Stimulated activated naive CD8-positive, alpha-beta T cell treated with anti-CD3 and anti-CD28 coated beads, Interleukin-15, Interleukin-2, amounts not matched to agents 100 U/mL and 50 U/mL, for 24 hours (primary cell): ENCODE measurements at regions not wholly inside any gene's neighbourhood (a gene's known extent, or its start where the extent isn't known, plus 50 kb on each side); places are given as distances from the start of the nearest gene placed in this dataset.
"Not testable (repeated sequence)": the region's sequence is repeated elsewhere in the genome, so short reads cannot be mapped to it uniquely, and the experiment has no call there.

Source experiments
- ATAC-seq: fragments of 150-1000 bp; cut with Tn5 transposase; one replicate; pipeline ENCODE4 v1.10.0; 2021
- DNase-seq: peaks from one replicate; pipeline ENCODE4 v3.0.0; 2021

DNA sequence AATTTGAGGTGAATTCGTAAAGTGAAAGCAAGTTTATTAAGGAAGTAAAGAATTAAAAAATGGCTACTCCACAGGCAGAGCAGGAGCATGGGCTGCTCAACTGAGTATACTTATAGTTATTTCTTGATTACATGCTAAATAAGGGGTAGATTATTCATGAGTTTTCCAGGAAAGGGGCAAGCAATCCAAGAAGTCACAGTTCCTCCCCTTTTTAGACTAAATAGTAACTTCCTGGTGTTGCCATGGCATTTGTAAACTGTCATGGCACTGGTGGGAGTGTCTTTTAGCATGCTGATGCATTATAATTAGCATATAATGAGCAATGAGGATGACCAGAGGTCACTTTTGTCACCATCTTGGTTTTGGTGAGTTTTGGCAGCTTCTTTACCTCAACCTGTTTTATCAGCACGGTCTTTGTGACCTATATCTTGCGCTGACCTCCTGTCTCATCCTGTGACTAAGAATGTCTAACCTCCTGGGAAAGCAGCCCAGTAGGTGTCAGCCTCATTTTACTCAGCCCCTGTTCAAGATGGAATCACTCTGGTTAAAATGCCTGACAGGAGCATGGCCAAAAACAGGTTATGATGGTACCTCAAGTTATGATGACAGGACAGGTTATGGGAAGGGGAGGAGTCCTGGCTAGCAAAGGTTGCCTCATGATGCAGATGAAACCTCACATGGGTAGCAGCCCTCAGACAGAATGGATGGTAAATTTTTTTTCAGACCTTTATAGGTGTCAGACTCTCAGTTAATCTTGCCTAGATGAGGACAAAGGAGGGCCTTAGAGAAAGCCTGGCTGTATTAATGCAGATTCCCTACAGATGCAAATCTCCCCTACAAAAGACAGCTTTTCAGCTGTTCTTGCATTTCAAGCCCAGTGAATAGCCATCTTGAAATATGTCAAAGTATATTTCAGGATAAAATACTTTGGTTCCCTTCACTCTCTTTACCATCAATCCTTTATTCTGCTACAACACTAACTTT, 49.7 kb downstream of the SIPA1L2 start:
- DNase-seq (no peak), ATAC-seq (peak; percentile 75)

DNA sequence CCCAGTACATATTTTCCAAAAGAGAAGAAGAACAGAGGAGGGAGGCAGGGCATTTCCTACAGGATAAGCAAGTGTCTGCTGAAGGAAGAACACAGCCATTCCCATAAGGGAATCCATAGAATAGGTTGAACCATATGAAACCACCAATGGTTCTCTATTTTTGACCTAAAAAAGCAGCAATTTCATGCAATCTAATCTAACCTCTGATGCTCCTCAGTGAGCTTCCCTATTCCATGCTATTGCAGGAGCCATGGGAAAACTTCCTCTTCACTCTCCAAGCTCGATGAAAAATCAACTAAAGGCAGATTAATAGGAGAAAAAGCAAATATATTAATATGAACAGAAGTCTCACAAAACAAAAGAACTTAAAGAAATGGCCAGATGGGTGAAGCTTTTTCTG, 50.5 kb downstream of the SIPA1L2 start:
- no peak for DNase-seq
- ATAC-seq, result no peak

DNA sequence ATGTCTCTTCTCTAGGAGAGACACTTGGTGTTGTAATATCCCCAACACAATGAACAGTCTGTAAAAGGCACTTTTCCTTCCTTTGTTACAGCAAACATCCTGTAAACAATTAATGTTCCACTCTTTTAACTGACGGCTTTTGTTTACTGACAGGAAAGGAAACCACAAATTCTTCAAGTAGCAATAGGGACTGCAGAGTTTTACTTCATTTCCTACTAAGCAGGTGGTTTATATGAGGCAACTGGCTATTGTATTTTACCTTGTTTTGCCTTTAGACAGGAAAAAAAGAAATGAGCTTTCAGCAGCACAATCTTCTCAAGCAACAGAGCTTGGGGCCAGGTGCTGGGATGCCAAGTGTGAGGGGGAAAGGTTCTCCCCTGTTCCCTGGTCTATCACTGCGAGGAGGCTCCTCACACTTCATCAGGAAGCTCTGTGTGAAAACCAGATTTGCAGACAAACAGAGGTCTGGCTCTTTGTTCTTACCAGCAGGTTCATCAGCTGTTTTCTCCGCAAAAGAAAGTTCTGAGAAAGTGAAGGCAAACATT, 51.2 kb downstream of the SIPA1L2 start:
- ATAC-seq (no peak), DNase-seq (no peak)

DNA sequence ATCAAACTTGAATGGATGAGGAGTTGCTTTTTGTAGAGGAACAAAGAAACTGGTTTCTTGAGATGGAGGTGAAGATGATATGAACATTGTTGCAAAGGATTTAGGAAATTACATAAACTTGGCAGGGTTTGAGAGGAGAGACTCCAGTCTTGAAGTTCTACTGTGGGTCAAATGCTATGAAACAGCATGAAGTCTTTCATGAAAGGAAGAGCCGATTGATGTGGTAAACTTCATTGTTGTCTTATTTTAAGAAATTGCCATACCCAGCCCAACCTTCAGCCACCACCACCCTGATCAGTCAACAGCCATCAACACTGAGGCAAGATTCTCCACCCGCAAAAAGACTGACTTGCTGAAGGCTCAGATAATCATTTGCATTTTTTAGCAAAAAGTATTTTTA, 52.2 kb downstream of the SIPA1L2 start:
- no peak for ATAC-seq
- DNase-seq, result no peak

DNA sequence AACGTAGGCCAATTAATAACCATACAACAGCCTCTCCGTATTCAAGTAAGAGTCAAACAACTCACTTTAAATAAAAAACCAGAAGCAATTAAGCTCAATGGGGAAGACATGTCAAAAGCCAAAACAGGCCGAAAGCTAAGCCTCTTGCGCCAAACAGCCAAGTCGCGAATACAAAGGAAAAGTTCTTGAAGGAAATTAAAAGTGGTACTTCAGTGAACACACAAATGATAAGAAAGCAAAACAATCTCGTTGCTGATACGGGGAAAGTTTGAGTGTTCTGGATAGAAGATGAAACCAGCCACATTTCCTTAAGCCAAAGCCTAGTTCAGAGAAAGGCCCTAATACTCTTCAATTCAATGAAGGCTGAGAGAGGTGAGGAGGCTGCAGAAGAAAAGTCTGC, 53.4 kb downstream of the SIPA1L2 start:
- no peak for ATAC-seq
- no peak for DNase-seq

DNA sequence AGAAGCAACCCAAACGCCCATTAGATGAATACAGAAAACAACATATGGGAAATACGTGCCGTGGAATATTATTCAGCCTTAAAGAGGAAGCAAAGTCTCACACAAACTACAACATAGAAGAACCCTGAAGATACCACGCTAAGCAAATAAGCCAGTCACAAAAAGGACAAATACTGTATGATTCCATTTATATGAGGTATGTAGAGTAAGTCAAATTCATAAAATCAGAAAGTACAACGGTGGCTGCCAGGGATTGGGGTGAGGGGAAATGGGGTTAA, 54.2 kb downstream of the SIPA1L2 start:
- no peak for ATAC-seq

DNA sequence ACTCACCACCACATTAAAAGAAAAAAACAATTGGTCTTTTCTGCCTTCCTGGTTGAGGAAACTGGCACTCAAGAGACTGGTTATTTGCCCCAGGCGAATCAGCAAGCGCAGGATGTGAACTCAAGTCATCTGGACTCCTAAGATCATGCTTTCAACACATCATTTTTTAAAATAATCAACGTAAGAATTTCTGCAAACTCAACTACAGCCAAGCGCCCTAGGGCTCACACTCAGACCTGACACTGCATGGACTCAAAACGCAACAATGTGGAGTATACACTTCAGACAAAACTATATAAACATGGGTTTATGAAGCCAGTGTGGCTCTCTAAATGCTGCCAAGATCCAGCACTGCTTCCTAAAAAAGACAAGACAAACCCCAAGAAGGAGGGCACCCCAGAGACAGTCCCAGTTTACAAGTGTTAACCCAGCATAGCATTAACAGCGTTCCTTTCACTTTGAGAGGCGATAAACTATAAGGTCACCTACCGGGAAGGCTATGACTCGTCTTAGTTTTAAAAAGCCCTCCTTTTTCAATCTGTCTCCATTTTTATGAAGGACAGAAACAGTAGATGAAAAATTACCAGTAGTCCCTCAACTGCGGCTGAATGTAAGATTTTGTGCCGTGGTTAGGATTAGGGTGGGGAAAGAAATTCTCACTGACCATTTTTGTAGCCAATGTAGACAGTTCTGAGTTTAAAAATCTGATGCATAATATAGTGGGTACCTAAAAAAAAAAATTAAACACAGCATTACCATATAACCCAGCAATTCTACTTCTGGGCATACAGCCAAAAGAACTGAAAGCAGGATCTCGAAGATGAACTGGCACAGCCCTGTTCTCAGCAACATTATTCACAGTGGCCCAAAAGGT, 54.8 kb downstream of the SIPA1L2 start:
- ATAC-seq, result no peak
- no peak for DNase-seq

More for the DNA sequence above, 54.2 kb downstream of the SIPA1L2 start:
- DNase-seq, result no peak

DNA sequence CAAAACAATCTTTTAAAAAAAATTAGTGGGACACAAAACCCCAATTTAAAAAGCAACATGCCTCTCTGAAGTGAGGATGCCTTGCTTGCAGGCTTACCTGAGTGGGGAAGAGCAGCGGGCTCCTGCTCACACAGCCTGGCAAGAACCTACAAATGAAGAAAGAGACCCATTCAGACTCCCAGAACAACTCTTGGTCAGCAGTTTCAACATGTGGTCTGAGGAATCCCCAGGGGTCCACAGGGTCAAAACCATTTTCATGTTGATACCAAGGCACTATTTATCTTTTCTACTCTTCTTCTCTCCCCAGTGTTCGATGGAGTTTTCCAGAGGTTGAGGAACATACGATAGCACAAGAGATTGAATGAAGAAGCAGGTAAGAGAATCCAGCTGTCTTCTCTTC, 55.9 kb downstream of the SIPA1L2 start:
- no peak for DNase-seq
- no peak for ATAC-seq

DNA sequence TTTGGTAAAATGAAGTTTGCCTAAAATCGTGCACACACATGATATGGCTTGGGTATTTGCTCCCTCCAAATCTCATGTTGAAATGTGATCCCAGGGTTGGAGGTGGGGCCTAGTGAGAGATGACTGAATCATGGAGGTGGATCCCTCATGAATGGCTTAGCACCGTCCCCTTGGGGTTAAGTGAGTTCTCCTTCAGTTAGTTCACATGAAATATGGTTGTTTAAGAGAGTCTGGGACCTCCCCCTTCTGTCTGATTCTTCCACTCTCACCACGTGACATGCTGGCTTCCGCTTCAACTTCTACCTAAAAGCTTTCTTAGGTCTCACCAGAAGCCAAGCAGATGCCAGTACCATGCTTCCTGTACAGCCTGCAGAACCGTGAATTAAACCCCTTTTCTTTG, 58.4 kb downstream of the SIPA1L2 start:
- DNase-seq (no peak), ATAC-seq (no peak)

DNA sequence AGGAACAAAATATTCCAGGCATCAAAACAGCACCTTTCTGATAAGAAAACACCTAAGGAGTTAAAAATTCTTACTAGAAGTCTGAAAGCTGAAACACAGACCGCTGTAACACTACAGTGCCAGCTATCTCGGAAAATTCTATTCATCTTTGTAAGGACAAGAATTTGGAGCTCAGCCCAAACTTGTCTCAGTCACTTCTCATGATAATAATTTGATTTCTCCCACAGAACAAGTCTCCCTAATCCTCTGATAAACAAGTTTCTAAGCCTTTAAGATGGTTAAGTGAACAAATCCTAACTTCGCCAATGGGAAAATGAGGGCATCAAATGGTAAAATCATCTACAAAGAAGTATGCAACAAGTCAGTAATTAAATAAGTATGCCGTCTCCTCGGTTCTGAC, 59.9 kb downstream of the SIPA1L2 start:
- DNase-seq, result no peak
- no peak for ATAC-seq

DNA sequence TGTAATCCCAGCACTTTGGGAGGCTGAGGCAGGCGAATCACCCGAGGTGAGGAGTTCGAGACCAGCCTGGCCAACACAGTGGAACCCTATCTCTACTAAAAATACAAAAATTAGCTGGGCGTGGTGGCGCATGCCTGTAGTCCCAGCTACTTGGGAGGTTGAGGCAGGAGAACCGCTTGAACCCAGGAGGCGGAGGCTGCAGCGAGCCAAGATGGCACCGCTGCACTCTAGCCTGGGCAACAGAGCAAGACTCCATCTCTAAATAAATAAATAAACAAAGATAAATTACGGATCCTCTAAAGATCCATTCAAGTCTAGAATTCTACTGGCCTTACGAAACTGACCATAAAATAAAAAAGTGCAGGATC, 60.4 kb downstream of the SIPA1L2 start:
- ATAC-seq, DNase-seq: not testable (repeated sequence)

DNA sequence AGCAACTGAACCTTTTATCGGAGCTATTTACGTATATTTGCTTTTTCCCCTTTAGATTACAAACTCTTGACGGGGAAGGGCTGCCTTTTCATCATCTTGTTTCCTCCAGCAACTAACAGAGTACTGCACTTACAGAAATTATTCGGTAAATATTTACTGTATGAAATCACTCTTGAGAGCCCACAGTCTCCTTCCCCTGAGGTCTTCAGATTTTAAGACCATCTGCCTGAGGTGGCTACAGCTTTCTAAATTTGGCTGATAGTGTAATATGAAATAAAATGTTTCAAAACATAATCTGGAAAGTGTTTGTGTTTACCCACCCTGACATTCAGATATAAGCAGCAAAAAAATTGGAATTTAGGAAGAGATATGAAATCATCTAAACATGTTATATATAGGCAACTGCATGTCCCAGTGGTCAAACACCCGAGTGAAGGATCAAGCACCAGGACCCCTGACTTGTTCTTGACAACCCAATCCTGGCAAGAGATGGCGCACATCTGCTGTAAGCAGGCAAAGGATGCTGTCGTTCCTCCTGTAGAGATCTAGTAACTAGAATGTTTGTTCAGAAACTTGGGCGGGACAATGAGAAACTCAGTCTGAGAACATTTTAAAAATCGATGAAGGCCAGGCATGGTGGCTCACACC, 60.9 kb downstream of the SIPA1L2 start:
- no peak for DNase-seq
- ATAC-seq, result no peak

DNA sequence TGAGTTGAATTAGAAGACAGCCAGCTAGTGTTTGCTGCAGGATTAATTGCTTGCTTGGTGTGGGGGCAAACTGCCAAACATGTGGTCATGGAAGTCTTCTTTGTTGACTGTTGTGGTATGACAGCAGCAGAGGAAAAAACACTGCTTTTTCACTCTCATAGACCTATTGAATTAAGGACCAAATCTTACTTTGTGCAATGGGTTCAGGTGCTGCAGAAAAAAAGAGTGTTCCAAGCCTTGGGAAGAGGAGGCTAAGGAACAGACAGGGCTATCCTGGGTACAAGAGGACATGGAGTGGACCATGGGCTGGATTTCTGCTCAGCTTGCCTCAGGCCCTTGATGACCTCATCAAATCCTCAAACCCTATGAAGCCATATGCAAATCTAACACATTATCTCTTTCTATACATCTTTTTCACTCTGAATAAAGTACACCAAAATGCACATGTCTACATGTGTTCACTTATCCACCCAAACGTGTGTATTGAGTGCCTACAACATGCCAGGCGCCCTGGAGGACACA, 61.5 kb downstream of the SIPA1L2 start:
- no peak for ATAC-seq
- DNase-seq, result no peak

DNA sequence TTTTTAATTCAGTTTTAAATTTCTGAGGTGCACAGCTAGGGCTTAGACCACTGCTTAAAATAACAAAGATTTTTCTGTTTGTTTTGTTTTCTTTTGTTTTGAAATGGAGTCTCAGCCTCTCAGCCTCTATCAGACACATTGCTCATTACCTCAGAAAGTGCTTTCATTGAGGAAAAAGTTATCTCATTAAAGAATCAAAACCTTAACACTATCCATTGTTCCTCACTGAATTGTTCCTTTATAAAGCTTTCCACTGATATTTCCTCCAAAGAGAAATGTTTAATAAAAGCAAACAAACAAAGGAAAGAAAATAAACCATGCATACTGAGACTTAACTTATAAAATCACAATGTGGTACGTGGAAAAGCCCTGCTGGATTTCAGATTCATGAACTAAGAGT, 63.8 kb downstream of the SIPA1L2 start:
- DNase-seq (no peak), ATAC-seq (no peak)

DNA sequence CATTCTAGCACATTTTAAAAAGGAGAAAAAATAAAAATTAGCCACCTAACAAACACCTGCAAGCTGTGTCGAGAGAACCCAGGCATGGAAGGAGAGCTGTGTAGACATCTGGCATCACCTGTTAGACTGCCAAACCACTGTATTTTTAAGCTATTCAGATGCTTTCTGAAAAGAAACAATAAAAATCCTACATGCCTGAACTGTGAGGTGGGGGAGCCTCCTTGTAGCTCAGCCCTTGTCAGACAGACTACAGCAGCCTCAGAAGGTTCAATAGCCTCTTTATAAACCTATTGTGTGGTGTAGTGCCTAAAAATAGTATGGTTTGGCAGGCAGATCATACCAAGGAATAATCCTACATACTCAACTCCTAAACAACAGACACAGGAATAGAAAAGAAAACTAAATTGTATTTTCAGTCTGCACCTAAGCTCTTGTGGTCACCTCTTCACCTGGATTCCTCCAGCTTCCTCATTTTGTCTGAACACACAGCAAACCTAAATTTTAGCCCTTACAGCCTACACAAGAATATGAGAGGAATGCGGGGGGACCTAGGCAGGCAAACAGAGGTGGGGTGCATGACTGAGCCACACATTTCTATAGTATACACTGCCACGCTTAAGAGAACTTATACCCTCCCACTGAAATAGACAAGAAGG, 67.0 kb downstream of the SIPA1L2 start:
- no peak for ATAC-seq
- no peak for DNase-seq

DNA sequence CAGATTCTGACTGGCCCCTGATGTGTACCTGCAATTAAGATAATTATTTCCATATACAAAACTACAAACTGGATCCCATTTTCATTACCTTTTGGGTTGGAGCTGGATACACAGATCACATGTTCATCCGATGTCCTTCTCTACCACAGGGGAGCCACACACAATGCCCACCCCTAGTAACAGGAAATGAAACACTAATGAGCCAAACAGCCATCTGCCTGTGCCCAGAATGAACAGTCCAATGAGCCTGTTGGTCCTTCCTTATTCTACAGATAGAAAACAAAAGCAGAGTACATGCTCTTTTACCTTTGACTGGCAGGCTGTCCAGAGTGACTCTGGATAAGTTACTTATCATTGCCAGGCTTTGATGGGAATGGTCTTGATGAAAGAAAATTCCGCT, 68.6 kb downstream of the SIPA1L2 start:
- DNase-seq (no peak), ATAC-seq (no peak)

DNA sequence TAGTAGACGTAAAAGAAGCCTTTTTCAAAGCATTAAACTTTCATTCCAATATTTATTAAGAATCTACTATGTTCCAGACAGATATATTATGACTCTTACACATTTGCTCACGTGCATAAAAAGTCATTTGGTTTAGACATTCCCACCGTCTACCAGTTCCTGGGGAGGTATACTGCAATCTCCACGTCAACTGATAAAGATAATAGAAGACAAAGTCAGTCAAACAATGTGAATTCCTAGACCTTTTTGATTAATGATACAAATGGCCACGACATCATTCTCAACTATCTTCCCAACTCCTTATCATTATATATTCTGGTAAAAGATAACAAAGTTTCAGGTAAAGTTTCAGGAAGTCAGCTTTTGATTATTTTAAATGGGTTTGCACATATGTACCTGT, 69.0 kb downstream of the SIPA1L2 start:
- DNase-seq (no peak), ATAC-seq (no peak)

DNA sequence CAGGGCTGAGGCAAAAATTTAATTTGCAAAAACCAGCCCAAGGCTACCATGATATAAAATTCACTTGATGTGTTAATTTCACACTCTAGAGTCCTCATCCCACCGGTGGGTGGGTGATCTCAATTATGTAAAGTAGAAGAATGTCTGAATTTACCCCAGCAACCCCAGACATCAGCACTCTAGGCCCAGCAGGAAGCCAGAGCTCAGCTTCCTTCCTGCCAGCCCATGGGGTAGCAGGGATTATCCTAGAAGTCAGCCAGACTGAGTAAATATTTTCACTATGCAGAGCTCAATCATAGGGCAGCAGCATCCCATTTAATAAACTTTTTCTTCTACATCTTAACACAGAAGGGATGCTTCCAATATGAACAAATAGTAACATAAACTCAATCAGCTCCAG, 71.0 kb downstream of the SIPA1L2 start:
- ATAC-seq (no peak), DNase-seq (no peak)

DNA sequence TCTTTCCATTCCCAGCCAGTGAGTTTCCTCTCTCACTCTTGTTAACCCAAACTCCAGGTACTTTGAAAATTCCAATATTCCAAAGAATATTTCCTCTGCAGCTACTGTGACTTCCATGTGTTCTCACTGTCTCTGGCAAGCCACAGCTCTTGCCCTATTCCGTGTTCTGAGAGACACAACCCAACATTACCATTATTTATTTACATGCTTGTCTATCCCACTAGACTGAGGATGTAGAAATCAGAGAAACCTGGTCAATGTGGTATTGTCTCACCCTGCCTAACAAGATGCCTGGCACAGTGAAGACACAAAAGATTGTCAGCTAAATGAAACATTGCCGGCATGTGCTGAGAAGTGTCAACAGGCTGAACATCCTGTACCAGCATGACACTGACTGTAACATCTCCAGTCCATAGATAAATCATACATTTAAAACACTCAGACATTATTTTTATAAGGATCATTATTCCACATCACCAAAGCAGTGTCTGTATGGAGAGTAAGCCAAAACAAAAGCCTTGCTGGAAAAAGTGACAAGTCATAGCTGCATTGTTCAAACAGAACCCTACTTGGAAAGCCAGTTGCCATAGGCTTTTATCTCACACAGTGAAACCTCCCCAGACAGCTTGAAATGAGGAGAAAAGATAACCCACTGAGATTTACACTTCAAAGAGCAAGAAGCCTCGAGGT, 72.3 kb downstream of the SIPA1L2 start:
- ATAC-seq, result no peak
- no peak for DNase-seq

DNA sequence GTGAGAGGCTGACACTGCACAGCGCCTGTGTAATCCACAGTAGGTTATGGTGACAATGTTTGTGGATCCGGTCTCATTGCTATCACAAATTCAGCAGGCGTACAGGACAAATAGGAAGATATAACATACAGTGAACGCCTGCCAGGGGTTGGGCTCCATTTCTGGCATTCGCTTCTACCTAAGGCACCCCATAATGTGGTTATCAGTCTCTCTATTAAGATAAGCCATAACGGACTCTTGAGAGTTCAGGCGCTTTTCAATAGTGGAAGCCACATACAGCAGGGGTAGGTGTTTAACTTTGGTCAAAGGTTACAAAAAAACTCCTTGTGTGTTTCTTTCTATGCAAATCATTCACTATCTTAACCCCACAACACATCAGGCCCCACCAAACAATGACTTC, 72.8 kb downstream of the SIPA1L2 start:
- ATAC-seq, result no peak
- DNase-seq, result no peak

DNA sequence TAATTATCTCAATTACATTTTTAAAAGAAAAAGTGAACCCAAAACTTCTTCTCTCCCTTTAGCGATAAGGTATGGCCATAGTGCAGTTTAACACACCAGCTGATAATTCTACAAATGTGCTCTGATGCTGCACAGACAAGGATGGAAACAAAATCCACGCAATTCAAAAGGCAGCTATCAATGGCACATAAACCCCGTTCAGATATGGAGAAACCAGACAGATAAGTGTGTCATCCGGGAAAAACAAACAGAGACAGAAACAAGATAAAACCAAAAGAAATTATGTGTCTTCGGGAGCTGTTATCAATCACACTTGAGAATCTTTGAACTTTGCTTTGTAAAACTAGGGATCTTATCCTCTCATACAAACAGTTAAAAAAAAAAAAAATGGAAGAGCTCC, 73.6 kb downstream of the SIPA1L2 start:
- ATAC-seq (no peak), DNase-seq (no peak)
